Ovary (tissue), 3 donors: ENCODE measurements at regions not wholly inside any gene's neighbourhood (a gene's known extent, or its start where the extent isn't known, plus 50 kb on each side); places are given as distances from the start of the nearest gene placed in this dataset.

Experiments
- CTCF ChIP-seq, 3 donors: fragments of 450-650 bp in 2 of 3; fragments of 200-600 bp in 1 of 3; IDR thresholded peaks; one replicate each; pipeline versions ENCODE4 v1.5.1 to v1.8.0; 2016 to 2022; ENCODE audit warnings: antibody characterized with exemption in 3 of 3, mild to moderate bottlenecking in 1 of 3
- EP300 ChIP-seq: sonication (generic); formaldehyde crosslinking; IDR thresholded peaks from one replicate; pipeline ENCODE4 v1.6.1; 2017; ENCODE audit warnings: antibody characterized with exemption
- POLR2A ChIP-seq: fragments of 450-650 bp; IDR thresholded peaks from one replicate; pipeline ENCODE4 v1.6.1; 2017; ENCODE audit warnings: antibody characterized with exemption, mild to moderate bottlenecking, moderate library complexity
- donor health status: DM: no; HTN: no; CAD: no.

DNA sequence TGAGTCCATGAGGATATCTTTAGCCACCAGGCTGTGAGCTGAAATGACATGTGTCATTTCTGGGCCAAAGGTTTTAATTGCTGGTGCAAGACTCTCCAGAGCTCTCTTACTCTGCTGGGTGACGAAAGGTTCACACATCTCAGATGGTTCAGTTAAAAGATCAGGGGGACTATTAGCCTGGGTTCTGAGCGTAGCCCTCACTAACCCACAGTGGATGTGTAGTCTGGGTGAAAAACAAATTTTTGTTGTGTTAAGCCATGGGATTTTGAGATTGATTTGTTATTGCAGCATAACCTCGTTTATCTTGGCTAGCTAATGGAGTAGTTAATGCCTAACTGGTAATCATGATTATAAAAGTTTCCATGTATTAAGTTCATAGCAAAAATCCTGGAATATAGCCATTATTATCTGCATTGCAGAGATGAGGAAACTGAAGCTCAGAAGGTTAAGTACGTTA, 251.5 kb downstream of the RMST start:
- no peak for TF ChIP-seq CTCF (IDR thresholded peaks at IDR 0.05)
- TF ChIP-seq EP300, result no peak
- TF ChIP-seq POLR2A, result no peak
